ENCODE measurements at regions not wholly inside any gene's neighbourhood (a gene's known extent, or its start where the extent isn't known, plus 50 kb on each side); places are given as distances from the start of the nearest gene placed in this dataset.

DNA sequence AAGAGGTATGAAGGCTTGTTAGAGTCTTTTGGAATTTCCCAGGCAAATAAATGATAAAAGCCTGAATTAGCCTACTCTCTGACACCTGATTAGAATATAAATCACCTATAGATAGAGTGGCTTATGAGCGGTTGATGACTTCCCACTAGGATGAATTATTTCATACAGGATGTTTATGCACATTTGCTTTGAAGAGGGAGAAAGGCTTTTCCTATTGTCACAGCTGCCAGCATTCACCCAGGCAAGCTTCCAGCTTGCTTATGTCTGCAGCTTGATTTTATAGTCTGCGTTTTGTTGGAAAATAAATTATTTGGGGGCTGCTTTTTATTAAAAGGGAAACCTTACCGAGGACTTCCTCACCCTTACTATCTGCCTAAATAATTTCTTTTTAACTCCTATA lies 51.3 kb upstream of the EIF2S2 start:
- TF ChIP-seq, protein P1, sequence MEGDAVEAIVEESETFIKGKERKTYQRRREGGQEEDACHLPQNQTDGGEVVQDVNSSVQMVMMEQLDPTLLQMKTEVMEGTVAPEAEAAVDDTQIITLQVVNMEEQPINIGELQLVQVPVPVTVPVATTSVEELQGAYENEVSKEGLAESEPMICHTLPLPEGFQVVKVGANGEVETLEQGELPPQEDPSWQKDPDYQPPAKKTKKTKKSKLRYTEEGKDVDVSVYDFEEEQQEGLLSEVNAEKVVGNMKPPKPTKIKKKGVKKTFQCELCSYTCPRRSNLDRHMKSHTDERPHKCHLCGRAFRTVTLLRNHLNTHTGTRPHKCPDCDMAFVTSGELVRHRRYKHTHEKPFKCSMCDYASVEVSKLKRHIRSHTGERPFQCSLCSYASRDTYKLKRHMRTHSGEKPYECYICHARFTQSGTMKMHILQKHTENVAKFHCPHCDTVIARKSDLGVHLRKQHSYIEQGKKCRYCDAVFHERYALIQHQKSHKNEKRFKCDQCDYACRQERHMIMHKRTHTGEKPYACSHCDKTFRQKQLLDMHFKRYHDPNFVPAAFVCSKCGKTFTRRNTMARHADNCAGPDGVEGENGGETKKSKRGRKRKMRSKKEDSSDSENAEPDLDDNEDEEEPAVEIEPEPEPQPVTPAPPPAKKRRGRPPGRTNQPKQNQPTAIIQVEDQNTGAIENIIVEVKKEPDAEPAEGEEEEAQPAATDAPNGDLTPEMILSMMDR (conservative IDR thresholded peaks at IDR 0.05; ENCODE audit: low read depth, low read length) = no peak
- TF ChIP-seq EZH2 (IDR thresholded peaks at IDR 0.05; ENCODE audit: borderline replicate concordance, low read depth, low read length, poor library complexity, severe bottlenecking) = no peak

All from A673 (cell line).